Activated naive CD4-positive, alpha-beta T cell treated with anti-CD3 and anti-CD28 coated beads, Interleukin-2, amount 10 ng/mL, durations not matched to agents 7 days and 5 days (primary cell): ENCODE measurements at regions not wholly inside any gene's neighbourhood (a gene's known extent, or its start where the extent isn't known, plus 50 kb on each side); places are given as distances from the start of the nearest gene placed in this dataset.
"Not testable (repeated sequence)": the region's sequence is repeated elsewhere in the genome, so short reads cannot be mapped to it uniquely, and the experiment has no call there.

Experiments used
- CTCF ChIA-PET: fragments of 350-600 bp; sonication (Branson Sonifier 250); formaldehyde crosslinking; loops from one replicate; lab custom pipeline; 2021; ENCODE audit warnings: antibody characterized with exemption; lab: Charles Lee
- DNase-seq: peaks from one replicate; pipeline ENCODE4 v3.0.0-alpha.2; 2020
- H3K27ac Mint-ChIP-seq: one replicate; pipeline ENCODE4 v1.8.0; 2021; ENCODE audit warnings: mild to moderate bottlenecking, moderate library complexity, mixed read lengths
- H3K27me3 Mint-ChIP-seq: one replicate; pipeline ENCODE4 v1.8.0; 2021; ENCODE audit warnings: mild to moderate bottlenecking, mixed read lengths
- H3K36me3 Mint-ChIP-seq: one replicate; pipeline ENCODE4 v1.8.0; 2021; ENCODE audit warnings: mixed read lengths
- H3K4me1 Mint-ChIP-seq: one replicate; pipeline ENCODE4 v1.8.0; 2021; ENCODE audit warnings: mixed read lengths
- H3K4me3 Mint-ChIP-seq: one replicate; pipeline ENCODE4 v1.8.0; 2021; ENCODE audit warnings: mild to moderate bottlenecking, moderate library complexity, mixed read lengths
- H3K9me3 Mint-ChIP-seq: one replicate; pipeline ENCODE4 v1.8.0; 2021; ENCODE audit warnings: mixed read lengths

GRCh38 chrX:27404366-27404765 is 58.8 kb downstream of the PPP4R3C start:
- H3K36me3 Mint-ChIP-seq = no peaks in the 10 kb centered on the region
- H3K4me3 Mint-ChIP-seq = no peak overlapping the region
- H3K4me1 Mint-ChIP-seq = no peaks in the 10 kb centered on the region
- H3K27me3 Mint-ChIP-seq = no peaks in the 10 kb centered on the region
- CTCF ChIA-PET = no interaction called here
- H3K9me3 Mint-ChIP-seq = no peaks in the 10 kb centered on the region
- no peak overlapping the region for H3K27ac Mint-ChIP-seq
- no peak for DNase-seq

GRCh38 chrX:27399146-27399456 is 64.0 kb downstream of the PPP4R3C start:
- no peaks in the 10 kb centered on the region for H3K36me3 Mint-ChIP-seq
- no peaks in the 10 kb centered on the region for H3K27me3 Mint-ChIP-seq
- no peak for DNase-seq
- H3K27ac Mint-ChIP-seq = no peak overlapping the region
- H3K4me3 Mint-ChIP-seq = no peak overlapping the region
- H3K4me1 Mint-ChIP-seq = no peaks in the 10 kb centered on the region
- H3K9me3 Mint-ChIP-seq = no peaks in the 10 kb centered on the region
- CTCF ChIA-PET = no interaction called here

GRCh38 chrX:27391623-27392022 is 71.5 kb downstream of the PPP4R3C start:
- DNase-seq = no peak
- CTCF ChIA-PET = no interaction called here
- no peak overlapping the region for H3K4me3 Mint-ChIP-seq
- peaks cover 6% of the 10 kb centered on the region for H3K9me3 Mint-ChIP-seq
- no peak overlapping the region for H3K27ac Mint-ChIP-seq
- H3K27me3 Mint-ChIP-seq = no peaks in the 10 kb centered on the region
- no peaks in the 10 kb centered on the region for H3K4me1 Mint-ChIP-seq
- no peaks in the 10 kb centered on the region for H3K36me3 Mint-ChIP-seq

GRCh38 chrX:27381419-27381818 is 81.7 kb downstream of the PPP4R3C start:
- H3K27ac Mint-ChIP-seq = no peak overlapping the region
- no peaks in the 10 kb centered on the region for H3K27me3 Mint-ChIP-seq
- no peak overlapping the region for H3K4me3 Mint-ChIP-seq
- no peaks in the 10 kb centered on the region for H3K36me3 Mint-ChIP-seq
- no peak for DNase-seq
- H3K4me1 Mint-ChIP-seq = no peaks in the 10 kb centered on the region
- H3K9me3 Mint-ChIP-seq = no peaks in the 10 kb centered on the region
- CTCF ChIA-PET = no interaction called here

GRCh38 chrX:27380163-27380845 is 82.8 kb downstream of the PPP4R3C start:
- CTCF ChIA-PET = no interaction called here
- no peaks in the 10 kb centered on the region for H3K9me3 Mint-ChIP-seq
- no peaks in the 10 kb centered on the region for H3K27me3 Mint-ChIP-seq
- no peaks in the 10 kb centered on the region for H3K4me1 Mint-ChIP-seq
- no peak overlapping the region for H3K27ac Mint-ChIP-seq
- no peak for DNase-seq
- H3K36me3 Mint-ChIP-seq = no peaks in the 10 kb centered on the region
- no peak overlapping the region for H3K4me3 Mint-ChIP-seq

- no peak overlapping the region for H3K27ac Mint-ChIP-seq
- no peak overlapping the region for H3K4me3 Mint-ChIP-seq
- no peaks in the 10 kb centered on the region for H3K27me3 Mint-ChIP-seq
- no peaks in the 10 kb centered on the region for H3K9me3 Mint-ChIP-seq
- H3K4me1 Mint-ChIP-seq = no peaks in the 10 kb centered on the region
- DNase-seq = no peak
- CTCF ChIA-PET = no interaction called here
- no peaks in the 10 kb centered on the region for H3K36me3 Mint-ChIP-seq
These were observed 109.1 kb downstream of the PPP4R3C start for GRCh38 chrX:27354021-27354420.

- Mint-ChIP-seq H3K27ac (no peak overlapping the region), H3K36me3 (no peaks in the 10 kb centered on the region), H3K4me1 (no peaks in the 10 kb centered on the region), H3K4me3 (no peak overlapping the region), H3K27me3 (no peaks in the 10 kb centered on the region), H3K9me3 (no peaks in the 10 kb centered on the region)
- CTCF ChIA-PET = no interaction called here
- DNase-seq = no peak
These were observed 112.7 kb downstream of the PPP4R3C start for GRCh38 chrX:27350476-27350875.

GRCh38 chrX:27336466-27337091 is 126.6 kb downstream of the PPP4R3C start:
- DNase-seq = peak; percentile 30
- H3K27me3 Mint-ChIP-seq = no peaks in the 10 kb centered on the region
- H3K27ac Mint-ChIP-seq = no peak overlapping the region
- H3K4me3 Mint-ChIP-seq = no peak overlapping the region
- H3K9me3 Mint-ChIP-seq = no peaks in the 10 kb centered on the region
- CTCF ChIA-PET = interaction anchor here (0.6 kb wide), 1 partner anchor 685 kb away, joined by 4 read pairs; no protein-coding TSS in a partner anchor
- no peaks in the 10 kb centered on the region for H3K36me3 Mint-ChIP-seq
- H3K4me1 Mint-ChIP-seq = no peaks in the 10 kb centered on the region

GRCh38 chrX:27321632-27322031 is 141.5 kb downstream of the PPP4R3C start:
- H3K9me3 Mint-ChIP-seq = no peaks in the 10 kb centered on the region
- H3K4me3 Mint-ChIP-seq = no peak overlapping the region
- CTCF ChIA-PET = no interaction called here
- no peaks in the 10 kb centered on the region for H3K36me3 Mint-ChIP-seq
- H3K4me1 Mint-ChIP-seq = no peaks in the 10 kb centered on the region
- no peaks in the 10 kb centered on the region for H3K27me3 Mint-ChIP-seq
- no peak for DNase-seq
- H3K27ac Mint-ChIP-seq = no peak overlapping the region

- Mint-ChIP-seq H3K9me3 (no peaks in the 10 kb centered on the region), H3K27me3 (no peaks in the 10 kb centered on the region), H3K27ac (no peak overlapping the region), H3K36me3 (no peaks in the 10 kb centered on the region), H3K4me1 (no peaks in the 10 kb centered on the region), H3K4me3 (no peak overlapping the region)
- no peak for DNase-seq
- CTCF ChIA-PET = no interaction called here
These were observed 153.7 kb downstream of the PPP4R3C start for GRCh38 chrX:27309406-27309805.

GRCh38 chrX:27307546-27307945 is 155.6 kb downstream of the PPP4R3C start:
- no peak overlapping the region for H3K4me3 Mint-ChIP-seq
- no peaks in the 10 kb centered on the region for H3K9me3 Mint-ChIP-seq
- no peaks in the 10 kb centered on the region for H3K27me3 Mint-ChIP-seq
- CTCF ChIA-PET = no interaction called here
- no peak overlapping the region for H3K27ac Mint-ChIP-seq
- H3K4me1 Mint-ChIP-seq = no peaks in the 10 kb centered on the region
- no peak for DNase-seq
- no peaks in the 10 kb centered on the region for H3K36me3 Mint-ChIP-seq

GRCh38 chrX:27292552-27292951 is 170.6 kb downstream of the PPP4R3C start:
- DNase-seq, H3K4me1 Mint-ChIP-seq, H3K36me3 Mint-ChIP-seq, CTCF ChIA-PET, H3K9me3 Mint-ChIP-seq, H3K27me3 Mint-ChIP-seq, H3K4me3 Mint-ChIP-seq, H3K27ac Mint-ChIP-seq: not testable (repeated sequence)

- H3K9me3 Mint-ChIP-seq = peaks cover 4% of the 10 kb centered on the region
- no peaks in the 10 kb centered on the region for H3K4me1 Mint-ChIP-seq
- H3K27me3 Mint-ChIP-seq = no peaks in the 10 kb centered on the region
- H3K36me3 Mint-ChIP-seq = no peaks in the 10 kb centered on the region
- H3K27ac Mint-ChIP-seq = no peak overlapping the region
- no peak for DNase-seq
- no peak overlapping the region for H3K4me3 Mint-ChIP-seq
- CTCF ChIA-PET = no interaction called here
These were observed 186.4 kb downstream of the PPP4R3C start for GRCh38 chrX:27276751-27277150.

- Mint-ChIP-seq H3K27me3 (no peaks in the 10 kb centered on the region), H3K4me3 (no peak overlapping the region), H3K36me3 (no peaks in the 10 kb centered on the region), H3K27ac (no peak overlapping the region), H3K4me1 (no peaks in the 10 kb centered on the region), H3K9me3 (no peaks in the 10 kb centered on the region)
- CTCF ChIA-PET = no interaction called here
- no peak for DNase-seq
These were observed 208.5 kb downstream of the PPP4R3C start for GRCh38 chrX:27254656-27255055.

- H3K27me3 Mint-ChIP-seq = no peaks in the 10 kb centered on the region
- no peaks in the 10 kb centered on the region for H3K36me3 Mint-ChIP-seq
These were observed 211.8 kb downstream of the PPP4R3C start for GRCh38 chrX:27251369-27251768.

More at GRCh38 chrX:27251369-27251768, 211.8 kb downstream of the PPP4R3C start:
- H3K4me3 Mint-ChIP-seq = no peak overlapping the region
- CTCF ChIA-PET = no interaction called here
- H3K4me1 Mint-ChIP-seq = no peaks in the 10 kb centered on the region
- no peaks in the 10 kb centered on the region for H3K9me3 Mint-ChIP-seq
- H3K27ac Mint-ChIP-seq = no peak overlapping the region
- no peak for DNase-seq
